IMR-90 (cell line): ENCODE measurements at regions not wholly inside any gene's neighbourhood (a gene's known extent, or its start where the extent isn't known, plus 50 kb on each side); places are given as distances from the start of the nearest gene placed in this dataset.

Source experiments
- ATAC-seq: fragments of 200-7000 bp; cut with Tn5 transposase; 2 replicates; pipeline ENCODE4 v1.9.1; 2020; ENCODE audit warnings: low read depth, mild to moderate bottlenecking, moderate library complexity
- BruUV-seq: library from RNA; stranded (reverse); fragments of 400-500 nt; replicated peaks from 2 replicates; lab custom pipeline; 2021; lab: Mats Ljungman, UMichigan
- CTCF ChIA-PET: fragments of 300-600 bp; formaldehyde crosslinking; extraction: SDS; loops from one replicate; lab custom pipeline; 2021; ENCODE audit warnings: antibody characterized with exemption; lab: Yijun Ruan, JAX
- POLR2A ChIA-PET: fragments of 300-600 bp; sonication (Branson Sonifier 250); formaldehyde crosslinking; loops from one replicate; lab custom pipeline; 2022; ENCODE audit warnings: antibody characterized with exemption; ENCODE audit not compliant: unreplicated experiment; lab: Charles Lee
- DNase-seq: peaks from one replicate; pipeline ENCODE4 v3.0.0; 2013
- H2AFZ ChIP-seq: replicated peaks from 2 replicates; pipeline ENCODE3; 2013; ENCODE audit warnings: low read length, mild to moderate bottlenecking; ENCODE audit not compliant: poor library complexity
- H2AK5ac ChIP-seq: 2 replicates; pipeline ENCODE4 v1.6.1; 2013; ENCODE audit warnings: low read depth, low read length, inconsistent platforms
- H2AK9ac ChIP-seq: replicated peaks from 2 replicates; pipeline ENCODE3; 2013; ENCODE audit warnings: mild to moderate bottlenecking, low read depth, low read length, moderate library complexity; ENCODE audit not compliant: poor library complexity
- H2BK120ac ChIP-seq: 2 replicates; pipeline ENCODE4 v1.6.1; 2013; ENCODE audit warnings: low read depth, low read length, inconsistent platforms
- H2BK15ac ChIP-seq: 3 replicates; pipeline ENCODE4 v1.6.1; 2013; ENCODE audit warnings: low read depth, low read length, inconsistent platforms
- H2BK20ac ChIP-seq: 2 replicates; pipeline ENCODE4 v1.6.1; 2013; ENCODE audit warnings: low read depth, mild to moderate bottlenecking, inconsistent platforms, low read length, moderate library complexity
- H2BK5ac ChIP-seq: 2 replicates; pipeline ENCODE4 v1.6.1; 2013; ENCODE audit warnings: mild to moderate bottlenecking, low read depth, low read length, inconsistent platforms; ENCODE audit not compliant: poor library complexity, severe bottlenecking
- H3K14ac ChIP-seq: replicated peaks from 2 replicates; pipeline ENCODE4 v1.6.1; 2013; ENCODE audit warnings: low read depth, low read length, inconsistent platforms
- H3K18ac ChIP-seq: 2 replicates; pipeline ENCODE4 v1.6.1; 2013; ENCODE audit warnings: low read depth, low read length, control low read depth
- H3K23ac ChIP-seq: 2 replicates; pipeline ENCODE4 v1.6.1; 2013; ENCODE audit warnings: low read depth, low read length, inconsistent platforms
- H3K27ac ChIP-seq: 2 replicates; pipeline ENCODE4 v1.5.1; 2013; ENCODE audit warnings: mild to moderate bottlenecking, control low read depth, low read length; ENCODE audit not compliant: insufficient read depth
- H3K27me3 ChIP-seq: 2 replicates; pipeline ENCODE4 v1.6.1; 2013; ENCODE audit warnings: low read length; ENCODE audit not compliant: control insufficient read depth, insufficient read depth
- H3K36me3 ChIP-seq: 2 replicates; pipeline ENCODE4 v1.6.1; 2013; ENCODE audit warnings: low read length, mixed read lengths; ENCODE audit not compliant: control insufficient read depth, insufficient read depth
- H3K4ac ChIP-seq: 2 replicates; pipeline ENCODE4 v1.6.1; 2013; ENCODE audit warnings: low read depth, low read length, inconsistent platforms
- H3K4me1 ChIP-seq: 2 replicates; pipeline ENCODE4 v1.6.1; 2013; ENCODE audit warnings: low read length, mixed read lengths; ENCODE audit not compliant: control insufficient read depth, insufficient read depth
- H3K4me2 ChIP-seq: 2 replicates; pipeline ENCODE4 v1.6.1; 2013; ENCODE audit warnings: low read depth, mild to moderate bottlenecking, control low read depth, low read length, moderate library complexity
- H3K4me3 ChIP-seq: 2 replicates; pipeline ENCODE4 v1.5.1; 2013; ENCODE audit warnings: low read depth, mild to moderate bottlenecking, control low read depth, low read length, moderate library complexity; ENCODE audit not compliant: insufficient read depth
- H3K56ac ChIP-seq: 2 replicates; pipeline ENCODE4 v1.6.1; 2013; ENCODE audit warnings: low read length, inconsistent platforms; ENCODE audit not compliant: insufficient read depth; ENCODE audit errors: extremely low read depth
- H3K79me1 ChIP-seq, 2 experiments: 2 replicates each; pipeline ENCODE4 v1.6.1; 2013; ENCODE audit warnings: low read length in 2 of 2, inconsistent platforms in 1 of 2, low read depth in 1 of 2
- H3K9ac ChIP-seq: 2 replicates; pipeline ENCODE4 v1.6.1; 2013; ENCODE audit warnings: low read depth, low read length, control low read depth
- H3K9me1 ChIP-seq: 2 replicates; pipeline ENCODE4 v1.6.1; 2013; ENCODE audit warnings: low read length, inconsistent platforms; ENCODE audit not compliant: insufficient read depth
- H3K9me3 ChIP-seq: 2 replicates; pipeline ENCODE4 v1.6.1; 2013; ENCODE audit warnings: low read length; ENCODE audit not compliant: control insufficient read depth, insufficient read depth
- H4K20me1 ChIP-seq: 2 replicates; pipeline ENCODE4 v1.6.1; 2013; ENCODE audit warnings: low read length, inconsistent platforms; ENCODE audit not compliant: insufficient read depth
- H4K5ac ChIP-seq: 2 replicates; pipeline ENCODE4 v1.6.1; 2013; ENCODE audit warnings: mild to moderate bottlenecking, low read depth, low read length, control low read depth
- H4K8ac ChIP-seq, 2 experiments: 2 replicates each; pipeline ENCODE4 v1.6.1; 2013; ENCODE audit warnings: low read depth in 2 of 2, low read length in 2 of 2, control low read depth in 1 of 2, inconsistent platforms in 1 of 2
- H4K91ac ChIP-seq: 2 replicates; pipeline ENCODE4 v1.6.1; 2013; ENCODE audit warnings: low read depth, low read length, inconsistent platforms; ENCODE audit not compliant: insufficient read depth
- BHLHE40 ChIP-seq: fragments of 150-350 bp; IDR thresholded peaks from 2 replicates; pipeline ENCODE4 v1.6.1; 2016; ENCODE audit warnings: mild to moderate bottlenecking, low read depth, low read length
- CHD1 ChIP-seq: IDR thresholded peaks from 2 replicates; pipeline ENCODE4 v1.6.1; 2012; ENCODE audit warnings: low read depth, low read length, improper control_type of control experiment
- NFE2L2 ChIP-seq: fragments of 150-350 bp; IDR thresholded peaks from 2 replicates; pipeline ENCODE4 v1.6.1; 2016; ENCODE audit warnings: low read depth, mild to moderate bottlenecking, low read length
- RAD21 ChIP-seq: IDR thresholded peaks from 2 replicates; pipeline ENCODE4 v1.6.1; 2012; ENCODE audit warnings: low read length, improper control_type of control experiment
- RCOR1 ChIP-seq: IDR thresholded peaks from 2 replicates; pipeline ENCODE4 v1.6.1; 2012; ENCODE audit warnings: mild to moderate bottlenecking, low read length, improper control_type of control experiment; ENCODE audit not compliant: insufficient replicate concordance
- SMC3 ChIP-seq: fragments of 150-350 bp; IDR thresholded peaks from 2 replicates; pipeline ENCODE4 v1.6.1; 2016; ENCODE audit warnings: low read depth, mild to moderate bottlenecking, antibody characterized with exemption, low read length, moderate library complexity
- WGBS, 2 experiments: methylation state at CpG; one replicate each; pipeline versions ENCODE4 v1.1.5 to v1.1.7; 2013; ENCODE audit warnings: missing lambda C conversion rate in 2 of 2; ENCODE audit not compliant: insufficient read length in 1 of 2; ENCODE audit errors: extremely low coverage in 2 of 2; 5-methylcytosine and 5-hydroxymethylcytosine counted together
- dilution Hi-C: fragments of 300-500 bp; cut with HindIII; formaldehyde crosslinking; loops from one replicate; pipeline ENCODE4 v1.14.3; 2018; ENCODE audit warnings: low sequenced_read_pairs; ENCODE audit not compliant: unreplicated experiment
- in situ Hi-C: fragments of 300-500 bp; cut with MboI; formaldehyde crosslinking; loops from 3 replicates; pipeline ENCODE4 v1.14.3; 2019; ENCODE audit warnings: low sequenced_read_pairs, inconsistent platforms, mixed read lengths
- intact Hi-C: fragments of 100-400 bp; cut with micrococcal nuclease; formaldehyde crosslinking; loops from 2 replicates; pipeline ENCODE4 v1.10.0; 2022
- TF ChIP-seq, protein P1 (sequence below): fragments of 150-350 bp; IDR thresholded peaks from 2 replicates; pipeline ENCODE4 v1.6.1; 2016; ENCODE audit warnings: low read depth, mild to moderate bottlenecking, low read length, moderate library complexity, borderline replicate concordance
- TF ChIP-seq, protein P2 (sequence below): conservative IDR thresholded peaks from 2 replicates; pipeline ENCODE4 v1.5.1; 2012; ENCODE audit warnings: mild to moderate bottlenecking, low read depth, low read length, improper control_type of control experiment

DNA sequence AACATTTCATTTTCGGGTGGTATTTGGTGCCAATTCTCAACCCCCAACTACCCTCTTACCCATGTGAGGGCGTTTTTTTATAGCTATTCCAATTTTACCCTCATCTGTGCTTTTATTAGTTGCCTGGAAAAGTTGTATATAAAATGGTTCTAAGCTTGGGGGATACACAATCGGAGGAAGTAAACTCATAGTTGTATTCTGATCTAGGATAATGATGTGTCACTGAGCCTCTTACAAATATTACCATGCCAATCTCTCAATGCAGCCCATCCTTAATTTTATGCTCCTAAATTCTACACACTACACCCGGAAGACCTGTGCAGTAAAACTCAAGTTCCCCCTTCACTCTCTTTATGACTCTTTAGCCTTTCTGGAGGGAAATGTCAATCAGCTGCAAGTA, 1206.5 kb upstream of the FLRT2 start:
- Histone ChIP-seq H4K20me1 (no peaks in the 10 kb centered on the region), H3K4me3 (no peak overlapping the region), H3K9ac (no peak overlapping the region), H3K4me2 (no peak overlapping the region), H4K8ac (no peak overlapping the region), H3K23ac (no peak overlapping the region), H4K91ac (no peak overlapping the region), H2BK5ac (no peak overlapping the region), H3K9me1 (no peaks in the 10 kb centered on the region), H3K27ac (no peak overlapping the region), H3K56ac (no peak overlapping the region), H2AK5ac (no peak overlapping the region), H3K18ac (no peak overlapping the region), H3K36me3 (no peaks in the 10 kb centered on the region), H4K5ac (no peak overlapping the region), H3K27me3 (no peaks in the 10 kb centered on the region), H2AFZ (no peak overlapping the region), H3K4me1 (no peaks in the 10 kb centered on the region), H3K4ac (no peak overlapping the region), H3K9me3 (no peaks in the 10 kb centered on the region), H2BK20ac (no peak overlapping the region), H3K14ac (no peak overlapping the region), H2BK120ac (no peak overlapping the region), H3K79me1 (no peaks in the 10 kb centered on the region), H2AK9ac (no peak overlapping the region), H2BK15ac (no peak overlapping the region)
- intact Hi-C loops, result no loop called here
- in situ Hi-C loops, result no loop called here
- ChIA-PET POLR2A (no interaction called here), CTCF (no interaction called here)
- BruUV-seq, result no TSS peak
- no CpG with 5 or more reads among the region's 4 CpGs for WGBS, 2 experiments
- TF ChIP-seq SMC3 (no peak), CHD1 (no peak), BHLHE40 (no peak), NFE2L2 (no peak), RAD21 (no peak), RCOR1 (no peak)
- TF ChIP-seq, protein P1, sequence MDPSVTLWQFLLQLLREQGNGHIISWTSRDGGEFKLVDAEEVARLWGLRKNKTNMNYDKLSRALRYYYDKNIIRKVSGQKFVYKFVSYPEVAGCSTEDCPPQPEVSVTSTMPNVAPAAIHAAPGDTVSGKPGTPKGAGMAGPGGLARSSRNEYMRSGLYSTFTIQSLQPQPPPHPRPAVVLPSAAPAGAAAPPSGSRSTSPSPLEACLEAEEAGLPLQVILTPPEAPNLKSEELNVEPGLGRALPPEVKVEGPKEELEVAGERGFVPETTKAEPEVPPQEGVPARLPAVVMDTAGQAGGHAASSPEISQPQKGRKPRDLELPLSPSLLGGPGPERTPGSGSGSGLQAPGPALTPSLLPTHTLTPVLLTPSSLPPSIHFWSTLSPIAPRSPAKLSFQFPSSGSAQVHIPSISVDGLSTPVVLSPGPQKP, result no peak
- TF ChIP-seq, protein P2, sequence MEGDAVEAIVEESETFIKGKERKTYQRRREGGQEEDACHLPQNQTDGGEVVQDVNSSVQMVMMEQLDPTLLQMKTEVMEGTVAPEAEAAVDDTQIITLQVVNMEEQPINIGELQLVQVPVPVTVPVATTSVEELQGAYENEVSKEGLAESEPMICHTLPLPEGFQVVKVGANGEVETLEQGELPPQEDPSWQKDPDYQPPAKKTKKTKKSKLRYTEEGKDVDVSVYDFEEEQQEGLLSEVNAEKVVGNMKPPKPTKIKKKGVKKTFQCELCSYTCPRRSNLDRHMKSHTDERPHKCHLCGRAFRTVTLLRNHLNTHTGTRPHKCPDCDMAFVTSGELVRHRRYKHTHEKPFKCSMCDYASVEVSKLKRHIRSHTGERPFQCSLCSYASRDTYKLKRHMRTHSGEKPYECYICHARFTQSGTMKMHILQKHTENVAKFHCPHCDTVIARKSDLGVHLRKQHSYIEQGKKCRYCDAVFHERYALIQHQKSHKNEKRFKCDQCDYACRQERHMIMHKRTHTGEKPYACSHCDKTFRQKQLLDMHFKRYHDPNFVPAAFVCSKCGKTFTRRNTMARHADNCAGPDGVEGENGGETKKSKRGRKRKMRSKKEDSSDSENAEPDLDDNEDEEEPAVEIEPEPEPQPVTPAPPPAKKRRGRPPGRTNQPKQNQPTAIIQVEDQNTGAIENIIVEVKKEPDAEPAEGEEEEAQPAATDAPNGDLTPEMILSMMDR, result no peak
- no peak for ATAC-seq
- dilution Hi-C loops, result no loop called here
- no peak for DNase-seq
